ENCODE measurements at regions not wholly inside any gene's neighbourhood (a gene's known extent, or its start where the extent isn't known, plus 50 kb on each side); places are given as distances from the start of the nearest gene placed in this dataset.

DNA sequence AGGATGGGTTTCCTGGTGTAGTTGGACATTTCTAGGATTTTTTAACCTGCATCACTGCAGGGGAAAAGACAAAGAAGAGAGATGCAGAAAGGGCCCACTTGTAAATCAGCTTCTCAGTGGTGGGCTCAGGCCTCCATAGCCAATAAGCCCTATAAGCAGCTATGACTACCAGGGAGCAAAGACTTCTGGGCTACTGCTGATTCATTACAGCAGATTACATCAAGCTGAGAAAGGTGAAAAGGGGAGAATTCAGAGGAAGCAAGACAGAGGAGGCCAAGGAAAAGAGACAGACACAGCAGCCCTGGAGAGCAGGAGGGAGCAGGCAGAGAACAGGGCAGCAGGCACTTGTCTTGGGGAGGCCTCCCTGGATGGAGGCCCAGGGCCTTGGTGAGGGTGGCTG, 95.2 kb downstream of the KCNA5 start:
- H3K4me3 ChIP-seq (ENCODE audit: low read depth, low read length), result no peak overlapping the region
- peak; percentile 5 for DNase-seq (ENCODE audit: low read depth)
- TF ChIP-seq, protein P1, sequence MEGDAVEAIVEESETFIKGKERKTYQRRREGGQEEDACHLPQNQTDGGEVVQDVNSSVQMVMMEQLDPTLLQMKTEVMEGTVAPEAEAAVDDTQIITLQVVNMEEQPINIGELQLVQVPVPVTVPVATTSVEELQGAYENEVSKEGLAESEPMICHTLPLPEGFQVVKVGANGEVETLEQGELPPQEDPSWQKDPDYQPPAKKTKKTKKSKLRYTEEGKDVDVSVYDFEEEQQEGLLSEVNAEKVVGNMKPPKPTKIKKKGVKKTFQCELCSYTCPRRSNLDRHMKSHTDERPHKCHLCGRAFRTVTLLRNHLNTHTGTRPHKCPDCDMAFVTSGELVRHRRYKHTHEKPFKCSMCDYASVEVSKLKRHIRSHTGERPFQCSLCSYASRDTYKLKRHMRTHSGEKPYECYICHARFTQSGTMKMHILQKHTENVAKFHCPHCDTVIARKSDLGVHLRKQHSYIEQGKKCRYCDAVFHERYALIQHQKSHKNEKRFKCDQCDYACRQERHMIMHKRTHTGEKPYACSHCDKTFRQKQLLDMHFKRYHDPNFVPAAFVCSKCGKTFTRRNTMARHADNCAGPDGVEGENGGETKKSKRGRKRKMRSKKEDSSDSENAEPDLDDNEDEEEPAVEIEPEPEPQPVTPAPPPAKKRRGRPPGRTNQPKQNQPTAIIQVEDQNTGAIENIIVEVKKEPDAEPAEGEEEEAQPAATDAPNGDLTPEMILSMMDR (conservative IDR thresholded peaks at IDR 0.05; ENCODE audit: low read depth, low read length), result no peak

DNA sequence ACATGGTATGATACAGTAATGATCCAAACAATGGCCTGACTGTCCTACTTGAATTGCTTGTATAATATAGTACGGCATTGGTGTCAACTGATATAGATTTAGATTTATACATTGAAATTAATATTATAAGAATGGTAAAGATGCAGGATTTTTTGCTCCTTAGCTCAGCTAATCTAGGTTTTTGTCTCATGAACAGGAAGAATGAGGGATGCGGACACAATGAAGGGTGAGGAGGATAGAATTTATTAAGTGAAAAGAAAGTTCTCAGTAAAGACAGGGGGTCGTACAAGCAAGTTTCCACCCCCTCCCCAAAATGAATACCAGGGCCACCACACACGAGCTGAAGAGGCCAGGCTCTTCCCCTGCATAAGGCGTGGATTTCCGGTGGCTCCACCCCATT, 96.1 kb downstream of the KCNA5 start:
- TF ChIP-seq, protein P1 (conservative IDR thresholded peaks at IDR 0.05; ENCODE audit: low read depth, low read length), result no peak
- no peak overlapping the region for H3K4me3 ChIP-seq (ENCODE audit: low read depth, low read length)
- no peak for DNase-seq (ENCODE audit: low read depth)

DNA sequence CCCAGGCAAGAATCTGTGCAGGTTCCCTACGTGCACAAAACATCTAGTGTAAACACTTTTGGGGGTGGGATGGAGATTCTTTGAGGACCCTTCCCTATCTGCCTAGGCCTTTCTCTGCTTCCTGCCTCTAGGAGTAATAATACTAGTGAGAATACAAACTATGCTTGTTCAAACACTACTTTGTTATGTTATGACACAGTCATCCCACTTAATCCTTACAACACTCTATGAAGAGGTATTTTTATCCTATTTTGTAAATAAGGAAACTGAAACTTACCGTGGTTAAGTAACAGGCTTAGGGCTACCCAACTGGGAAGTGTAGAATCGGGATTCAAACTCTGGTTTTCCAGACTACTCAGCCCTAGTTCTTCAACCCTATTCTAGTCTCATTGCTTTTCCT, 96.5 kb downstream of the KCNA5 start:
- no peak overlapping the region for H3K4me3 ChIP-seq (ENCODE audit: low read depth, low read length)
- no peak for DNase-seq (ENCODE audit: low read depth)
- TF ChIP-seq, protein P1 (conservative IDR thresholded peaks at IDR 0.05; ENCODE audit: low read depth, low read length), result no peak

DNA sequence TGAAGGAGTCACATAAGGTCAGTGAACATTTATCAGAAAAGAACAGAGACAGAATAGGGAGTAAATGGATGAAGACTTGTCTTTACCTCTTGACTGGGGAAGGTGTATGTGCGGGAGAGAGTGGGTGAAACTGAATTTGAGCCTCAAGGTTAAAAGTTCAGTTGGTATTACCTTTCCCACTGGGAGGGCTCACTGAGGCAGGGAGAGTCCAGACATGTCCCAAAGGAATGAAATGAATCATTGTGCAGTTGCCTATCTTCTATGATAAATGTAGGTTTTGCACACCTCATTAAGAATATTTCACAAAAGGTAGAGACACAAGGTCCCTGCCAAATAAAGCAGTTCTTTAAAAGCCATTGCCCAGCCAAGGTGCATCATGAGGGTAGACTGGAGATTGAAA, 105.2 kb downstream of the KCNA5 start:
- no peak for DNase-seq (ENCODE audit: low read depth)
- H3K4me3 ChIP-seq (ENCODE audit: low read depth, low read length), result no peak overlapping the region
- TF ChIP-seq, protein P1 (conservative IDR thresholded peaks at IDR 0.05; ENCODE audit: low read depth, low read length), result no peak

DNA sequence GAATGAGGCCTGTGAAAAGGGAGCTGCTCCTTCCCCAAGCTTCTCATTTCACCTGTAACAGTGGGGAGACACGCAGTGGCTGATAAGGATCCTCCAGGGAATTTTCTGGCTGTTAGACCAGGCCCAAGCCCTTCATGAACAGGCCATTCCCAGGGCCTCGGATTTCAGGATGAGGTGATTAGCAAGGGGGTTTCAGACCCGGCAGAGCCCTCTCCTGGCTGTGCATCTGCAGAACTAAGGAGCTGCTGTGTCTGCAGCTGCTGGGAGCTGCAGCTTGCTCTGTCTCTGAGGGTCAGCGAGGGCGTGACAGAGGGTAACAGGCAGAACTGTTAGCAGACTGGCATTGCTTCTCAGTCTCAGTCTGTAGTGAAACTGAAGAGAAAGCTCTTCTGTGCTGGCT, 110.4 kb downstream of the KCNA5 start:
- no peak overlapping the region for H3K4me3 ChIP-seq (ENCODE audit: low read depth, low read length)
- TF ChIP-seq, protein P1 (conservative IDR thresholded peaks at IDR 0.05; ENCODE audit: low read depth, low read length), result no peak
- no peak for DNase-seq (ENCODE audit: low read depth)

DNA sequence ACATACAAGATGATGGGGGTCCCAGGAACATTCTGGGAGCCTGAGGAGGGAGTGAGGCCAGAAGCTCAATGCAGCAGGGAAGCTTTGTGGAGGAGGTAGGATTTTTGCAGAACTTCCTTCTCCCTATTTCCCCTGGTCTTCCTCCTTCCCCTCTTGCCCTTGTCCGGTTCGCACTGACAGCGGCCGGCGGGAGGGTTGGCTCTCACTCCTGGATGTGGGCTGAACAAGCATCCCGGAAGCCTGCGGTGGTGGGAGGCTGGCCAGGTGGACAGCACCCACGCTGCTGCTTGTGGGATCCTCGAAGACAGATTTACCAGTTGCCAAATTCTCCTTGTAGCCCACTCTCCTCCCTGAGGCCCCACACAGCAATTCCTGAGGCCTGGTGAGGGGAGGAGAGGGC, 112.2 kb downstream of the KCNA5 start:
- H3K4me3 ChIP-seq (ENCODE audit: low read depth, low read length), result no peak overlapping the region
- TF ChIP-seq, protein P1 (conservative IDR thresholded peaks at IDR 0.05; ENCODE audit: low read depth, low read length), result no peak
- DNase-seq (ENCODE audit: low read depth), result no peak

DNA sequence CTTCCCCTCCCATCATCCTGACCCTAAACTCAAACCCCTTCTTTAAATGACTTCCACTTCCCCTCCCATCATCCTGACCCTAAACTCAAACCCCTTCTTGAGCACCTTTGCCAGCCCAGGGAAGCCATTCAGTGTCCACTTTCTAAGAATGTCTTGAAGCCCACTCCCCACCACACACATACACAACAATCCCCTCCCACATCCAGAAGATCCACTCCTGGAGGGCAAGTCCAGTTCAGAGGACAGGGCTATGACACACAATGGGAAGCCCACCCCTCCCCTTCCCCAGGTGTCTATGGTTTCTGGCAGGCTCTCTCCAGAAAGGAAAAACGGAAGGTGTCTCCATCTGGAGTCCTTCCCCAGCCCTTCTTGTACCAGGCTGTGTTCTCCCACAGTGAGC, 117.1 kb downstream of the KCNA5 start:
- no peak for DNase-seq (ENCODE audit: low read depth)
- TF ChIP-seq, protein P1 (conservative IDR thresholded peaks at IDR 0.05; ENCODE audit: low read depth, low read length), result no peak

More for the DNA sequence above, 117.1 kb downstream of the KCNA5 start:
- H3K4me3 ChIP-seq (ENCODE audit: low read depth, low read length), result no peak overlapping the region
